DMS 273 (cell line): ENCODE measurements at regions not wholly inside any gene's neighbourhood (a gene's known extent, or its start where the extent isn't known, plus 50 kb on each side); places are given as distances from the start of the nearest gene placed in this dataset.

ENCODE experiments used
- DNase-seq: peaks from one replicate; lab custom pipeline; 2025; ENCODE audit not compliant: unreplicated experiment; lab: John Stamatoyannopoulos, UW

- no peak for DNase-seq
These were observed 79.1 kb upstream of the OLFM1 start for GRCh38 chr9:135008416-135008815.

DNA sequence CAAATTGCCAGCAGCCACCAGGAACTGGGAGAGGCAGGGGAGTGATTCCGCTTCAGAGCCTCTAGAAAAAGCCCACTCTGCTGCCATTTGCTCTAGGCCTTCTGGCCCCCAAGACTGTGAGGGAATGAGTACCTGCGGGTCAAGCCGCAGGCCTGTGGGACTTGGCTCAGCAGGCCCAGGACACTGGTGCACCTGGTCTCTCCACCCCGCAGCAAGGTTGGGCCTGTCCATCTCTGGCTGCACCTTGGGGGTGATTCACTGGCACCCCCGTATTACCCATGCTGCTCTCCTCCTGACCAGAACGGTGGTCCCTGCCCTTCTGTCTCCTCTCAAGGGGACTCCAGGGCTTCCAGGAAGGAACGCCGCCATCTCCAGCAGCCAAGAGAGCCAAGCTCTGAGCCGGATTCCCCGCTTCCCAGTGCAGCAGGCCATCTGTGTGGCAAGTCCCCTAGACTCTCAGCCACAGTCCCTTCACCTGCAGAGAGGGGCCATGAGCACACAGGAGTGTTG, 78.4 kb upstream of the OLFM1 start:
- DNase-seq: no peak

DNA sequence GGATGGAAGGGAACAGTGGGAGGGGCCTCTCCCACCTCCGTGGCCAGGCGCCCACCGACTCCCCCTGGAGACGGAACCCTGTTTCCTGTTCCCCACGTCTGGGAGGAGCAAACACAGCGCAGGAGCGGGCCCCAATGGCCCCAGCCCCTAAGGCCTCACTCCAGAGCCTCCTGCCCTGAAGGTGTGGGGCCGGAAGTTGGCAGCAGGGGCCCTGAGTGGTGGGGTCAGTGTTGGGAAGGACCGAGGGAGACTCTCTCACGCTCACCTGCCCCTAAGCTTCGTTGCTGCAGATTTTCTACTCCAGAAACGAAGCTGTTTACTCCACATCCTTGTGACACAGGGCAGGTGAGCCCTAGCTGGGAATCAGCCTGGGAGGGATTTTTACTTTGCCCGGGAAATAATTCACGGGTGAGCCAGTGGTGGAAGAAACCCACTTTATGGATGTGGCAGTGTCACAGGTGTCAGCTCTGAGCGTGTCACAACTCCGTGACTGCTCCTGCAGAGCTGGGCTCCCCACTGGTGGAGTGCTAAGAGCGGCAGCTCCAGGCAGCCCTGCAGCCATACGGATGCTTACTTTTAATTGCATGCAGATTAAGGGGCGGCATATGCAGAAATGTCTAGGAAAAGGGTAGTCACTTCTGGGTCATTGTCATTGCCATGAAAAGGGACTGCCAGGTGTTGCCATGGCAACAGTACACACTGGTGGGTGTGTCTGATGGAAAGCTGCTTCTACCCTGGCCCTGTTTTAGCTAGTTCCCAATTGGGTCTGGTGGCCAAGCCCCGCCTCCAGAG, 77.5 kb upstream of the OLFM1 start:
- peak; percentile 33 for DNase-seq

- no peak for DNase-seq
These were observed 76.9 kb upstream of the OLFM1 start for GRCh38 chr9:135010586-135010860.

- no peak for DNase-seq
These were observed 76.5 kb upstream of the OLFM1 start for GRCh38 chr9:135010921-135011320.

DNA sequence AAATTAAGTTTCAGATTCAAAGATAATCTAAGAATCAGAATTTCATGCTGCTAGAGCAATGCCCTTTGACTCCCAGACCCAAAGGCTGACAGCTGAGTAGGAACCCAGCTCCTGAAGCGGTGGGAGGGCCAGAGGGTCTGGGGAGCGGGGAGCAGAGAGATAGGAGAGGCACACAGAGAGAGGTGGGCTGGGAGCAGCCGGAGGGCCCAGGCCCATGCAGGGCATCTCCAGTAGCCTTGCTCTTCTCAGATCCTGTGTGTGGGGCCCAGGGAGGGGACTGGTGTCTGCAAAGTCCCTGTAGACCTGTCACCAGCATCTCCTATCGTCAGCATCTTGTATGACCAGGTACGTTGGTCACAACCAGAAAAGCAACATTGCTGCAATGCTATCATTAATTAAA, 75.3 kb upstream of the OLFM1 start:
- DNase-seq: no peak

GRCh38 chr9:135014311-135015010, 73.0 kb upstream of the OLFM1 start:
- no peak for DNase-seq

GRCh38 chr9:135015096-135015495, 72.4 kb upstream of the OLFM1 start:
- no peak for DNase-seq

GRCh38 chr9:135015565-135015964, 71.9 kb upstream of the OLFM1 start:
- no peak for DNase-seq

DNA sequence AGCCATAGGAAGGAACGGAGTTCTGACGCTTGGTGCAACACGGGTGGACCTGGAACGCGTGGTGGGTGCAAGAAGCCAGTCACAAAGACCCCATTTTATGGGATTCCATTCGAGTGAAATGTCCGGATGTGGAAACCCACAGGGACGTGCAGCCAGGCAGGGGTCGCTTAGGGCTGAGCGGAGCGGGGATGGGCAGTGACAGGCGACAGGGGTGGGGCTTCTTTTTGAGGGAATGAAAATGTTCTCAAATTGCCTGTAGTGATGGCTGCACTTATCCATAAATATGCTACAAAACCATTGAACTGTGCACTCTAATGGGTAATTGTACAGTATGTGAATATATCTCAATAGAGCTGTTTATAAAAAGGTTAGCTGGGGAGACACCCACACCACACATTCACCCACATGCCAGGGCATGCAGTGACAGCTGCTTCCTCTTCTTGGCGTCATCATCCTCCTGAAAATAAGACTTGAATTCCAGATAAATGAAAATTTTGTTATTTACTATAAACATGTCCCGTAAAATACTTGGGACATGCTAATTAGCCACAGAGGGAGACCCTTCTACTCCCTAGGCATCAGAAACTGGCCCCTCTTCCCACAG, 71.3 kb upstream of the OLFM1 start:
- DNase-seq: peak; percentile 9

DNA sequence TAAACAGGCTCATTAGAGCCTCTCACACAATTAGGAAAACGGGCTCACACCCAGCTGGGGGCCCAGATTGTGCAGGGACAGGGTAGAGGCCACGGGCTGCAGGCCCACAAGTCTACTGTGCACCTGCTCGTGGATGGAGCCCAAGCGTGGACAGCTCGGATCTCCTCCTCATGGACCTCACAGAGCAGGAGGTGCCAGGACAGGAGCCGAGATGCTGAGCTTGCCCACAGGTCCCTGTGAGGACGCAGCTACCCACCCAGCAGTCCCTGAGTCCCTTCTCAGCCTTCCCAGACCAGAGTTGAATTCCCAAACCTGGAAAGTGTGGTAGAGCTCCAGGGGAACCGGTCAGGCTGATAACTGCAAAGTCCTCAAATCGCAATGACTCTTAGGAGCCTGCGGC, 70.6 kb upstream of the OLFM1 start:
- DNase-seq: no peak

GRCh38 chr9:135017899-135018298, 69.6 kb upstream of the OLFM1 start:
- DNase-seq: no peak

DNA sequence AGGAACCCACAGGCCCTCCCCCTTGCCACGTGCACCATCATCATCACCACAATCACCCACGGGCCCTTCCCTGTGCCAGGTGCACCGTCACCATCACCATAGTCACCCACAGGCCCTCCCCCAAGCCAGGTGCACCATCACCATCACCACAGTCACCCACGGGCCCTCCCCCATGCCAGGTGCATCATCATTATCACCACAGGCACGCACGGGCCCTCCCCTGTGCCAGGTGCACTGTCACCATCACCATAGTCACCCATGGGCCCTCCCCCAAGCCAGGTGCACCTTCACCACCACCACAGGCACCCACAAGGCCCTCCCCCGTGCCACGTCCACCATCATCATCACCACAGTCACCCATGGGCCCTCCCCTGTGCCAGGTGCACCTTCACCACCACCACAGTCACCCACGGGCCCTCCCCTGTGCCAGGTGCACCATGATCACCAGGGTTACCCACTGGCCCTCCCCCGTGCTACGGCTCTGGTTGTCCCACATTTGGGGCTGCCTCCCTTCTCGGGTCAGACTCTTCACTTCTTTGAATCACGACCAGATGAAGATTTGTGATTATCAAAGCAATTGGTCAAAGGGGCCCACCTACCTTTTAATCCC, 69.1 kb upstream of the OLFM1 start:
- DNase-seq: no peak

GRCh38 chr9:135019224-135019623, 68.2 kb upstream of the OLFM1 start:
- DNase-seq: no peak

DNA sequence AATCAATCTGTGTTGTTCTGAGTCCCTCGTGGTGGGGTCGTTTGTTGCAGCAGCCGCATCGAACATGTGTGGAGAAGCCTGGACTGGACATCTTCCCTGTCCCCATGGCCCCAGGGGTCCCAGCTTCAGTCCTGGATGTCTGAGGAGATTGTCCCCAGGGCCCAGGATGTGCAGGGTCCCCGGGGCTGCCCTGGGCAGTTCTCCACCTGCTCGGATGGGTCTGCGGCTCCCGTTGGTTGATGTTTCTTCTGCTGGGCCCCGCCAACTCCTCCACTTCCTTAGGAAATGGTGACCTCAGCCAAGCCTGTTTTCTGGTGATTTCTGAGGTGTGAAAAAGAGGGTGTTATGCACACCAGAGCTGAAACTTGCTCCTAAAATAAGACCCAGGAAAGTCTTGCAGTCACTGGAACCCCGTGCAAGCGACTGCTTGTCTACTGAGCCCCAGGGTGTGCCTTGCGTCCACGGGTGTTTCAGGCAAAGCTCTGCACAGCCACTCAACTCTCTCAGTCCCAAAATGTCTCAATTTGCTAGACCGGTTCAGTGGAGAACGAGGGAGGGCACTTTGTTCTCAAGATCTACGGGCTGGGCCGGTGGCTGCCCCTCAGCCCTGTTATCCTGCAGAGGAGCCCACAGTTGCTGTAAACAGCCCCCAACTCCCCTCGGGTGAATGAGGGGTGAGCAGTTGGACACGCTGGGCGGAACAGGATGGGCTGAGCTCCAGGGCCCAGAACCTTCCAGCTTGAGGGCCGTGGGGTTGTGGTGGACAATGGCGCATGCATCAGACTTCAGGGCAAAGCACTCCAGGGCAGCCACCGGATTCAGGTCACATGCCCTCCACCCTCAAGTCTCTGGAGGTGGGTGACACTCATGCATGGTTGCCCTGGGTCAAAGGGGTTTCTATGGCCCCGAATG, 66.7 kb upstream of the OLFM1 start:
- no peak for DNase-seq

- DNase-seq: no peak
These were observed 66.1 kb upstream of the OLFM1 start for GRCh38 chr9:135021393-135021789.

DNA sequence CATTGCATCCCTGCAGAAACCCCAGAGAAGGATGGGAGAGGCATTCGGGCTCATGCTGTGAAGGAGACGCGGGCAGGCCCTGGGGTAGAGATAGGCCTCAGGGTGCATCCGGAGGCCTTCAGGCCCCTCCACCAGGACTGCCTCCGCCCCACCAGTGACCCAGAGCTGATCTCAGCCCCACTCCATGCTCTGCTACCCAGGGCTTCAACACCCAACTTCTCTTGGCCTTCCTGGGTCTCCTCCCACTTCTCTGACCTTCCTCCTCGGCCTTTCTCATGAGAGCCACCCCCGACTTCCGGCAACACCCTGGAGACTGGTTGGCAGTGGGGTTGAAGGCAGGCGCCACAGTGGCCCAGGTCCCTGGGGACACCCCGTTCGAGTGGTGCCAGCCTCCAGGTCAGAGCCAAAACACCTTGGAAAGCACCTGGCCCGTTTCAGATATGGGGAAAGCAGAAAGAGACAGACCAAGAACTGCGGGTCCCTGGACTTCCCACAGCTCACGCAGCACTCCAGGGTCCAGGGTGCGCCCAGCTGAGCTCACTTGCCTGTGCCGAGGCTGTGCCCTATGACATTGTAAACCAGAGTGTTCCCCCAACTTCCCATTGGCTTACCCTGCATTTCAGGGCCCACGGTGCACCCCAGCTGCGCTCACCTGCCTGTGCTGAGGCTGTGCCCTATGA, 65.1 kb upstream of the OLFM1 start:
- no peak for DNase-seq

GRCh38 chr9:135023088-135023785, 64.2 kb upstream of the OLFM1 start:
- DNase-seq: peak; percentile 38

GRCh38 chr9:135023786-135024405, 63.6 kb upstream of the OLFM1 start:
- no peak for DNase-seq
